Lower leg skin (tissue), 3 donors: ENCODE measurements at regions not wholly inside any gene's neighbourhood (a gene's known extent, or its start where the extent isn't known, plus 50 kb on each side); places are given as distances from the start of the nearest gene placed in this dataset.

Source experiments
- CTCF ChIP-seq, 3 donors: fragments of 450-650 bp; IDR thresholded peaks; one replicate each; pipeline ENCODE4 v1.5.1; 2016; ENCODE audit warnings: antibody characterized with exemption in 3 of 3, mild to moderate bottlenecking in 3 of 3, moderate library complexity in 2 of 3
- POLR2A ChIP-seq, 2 donors: fragments of 450-650 bp; IDR thresholded peaks; one replicate each; pipeline ENCODE4 v1.6.1; 2016 to 2017; ENCODE audit warnings: antibody characterized with exemption in 2 of 2, mild to moderate bottlenecking in 1 of 2, moderate library complexity in 1 of 2

GRCh38 chr10:118238573-118239235 is 103.4 kb downstream of the FAM204A start:
- TF ChIP-seq CTCF (IDR thresholded peaks at IDR 0.05) (no peak), POLR2A (IDR thresholded peaks at IDR 0.05) (no peak)
